ENCODE measurements at regions not wholly inside any gene's neighbourhood (a gene's known extent, or its start where the extent isn't known, plus 50 kb on each side); places are given as distances from the start of the nearest gene placed in this dataset.

GRCh38 chr2:33897741-33898140 is 298.6 kb upstream of the FAM98A start:
- DNase-seq (ENCODE audit: low read depth) = no peak

GRCh38 chr2:33893824-33894223 is 294.7 kb upstream of the FAM98A start:
- no peak for DNase-seq (ENCODE audit: low read depth)

GRCh38 chr2:33891616-33892015 is 292.5 kb upstream of the FAM98A start:
- DNase-seq (ENCODE audit: low read depth) = no peak

- no peak for DNase-seq (ENCODE audit: low read depth)
These were observed 291.6 kb upstream of the FAM98A start for GRCh38 chr2:33890686-33891085.

- DNase-seq (ENCODE audit: low read depth) = no peak
These were observed 278.4 kb upstream of the FAM98A start for GRCh38 chr2:33877348-33878016.

- no peak for DNase-seq (ENCODE audit: low read depth)
These were observed 274.0 kb upstream of the FAM98A start for GRCh38 chr2:33873076-33873605.

GRCh38 chr2:33859811-33860461 is 260.8 kb upstream of the FAM98A start:
- DNase-seq (ENCODE audit: low read depth) = no peak

- DNase-seq (ENCODE audit: low read depth) = no peak
These were observed 260.1 kb upstream of the FAM98A start for GRCh38 chr2:33859176-33859575.

GRCh38 chr2:33848486-33848885 is 249.4 kb upstream of the FAM98A start:
- DNase-seq (ENCODE audit: low read depth) = peak; percentile 75

GRCh38 chr2:33839791-33840190 is 240.7 kb upstream of the FAM98A start:
- DNase-seq (ENCODE audit: low read depth) = no peak

GRCh38 chr2:33836628-33837027 is 237.5 kb upstream of the FAM98A start:
- DNase-seq (ENCODE audit: low read depth) = no peak

GRCh38 chr2:33835911-33836310 is 236.8 kb upstream of the FAM98A start:
- DNase-seq (ENCODE audit: low read depth) = no peak

- DNase-seq (ENCODE audit: low read depth) = no peak
These were observed 223.9 kb upstream of the FAM98A start for GRCh38 chr2:33822964-33823363.

GRCh38 chr2:33812707-33813106 is 213.6 kb upstream of the FAM98A start:
- DNase-seq (ENCODE audit: low read depth) = peak; percentile 65

- DNase-seq (ENCODE audit: low read depth) = peak; percentile 77
These were observed 211.1 kb upstream of the FAM98A start for GRCh38 chr2:33810046-33810835.

GRCh38 chr2:33806041-33806440 is 206.9 kb upstream of the FAM98A start:
- no peak for DNase-seq (ENCODE audit: low read depth)

GRCh38 chr2:33804155-33804554 is 205.1 kb upstream of the FAM98A start:
- DNase-seq (ENCODE audit: low read depth) = no peak

GRCh38 chr2:33796511-33796910 is 197.4 kb upstream of the FAM98A start:
- no peak for DNase-seq (ENCODE audit: low read depth)

GRCh38 chr2:33791625-33792024 is 192.5 kb upstream of the FAM98A start:
- peak; percentile 88 for DNase-seq (ENCODE audit: low read depth)

GRCh38 chr2:33788044-33788443 is 188.9 kb upstream of the FAM98A start:
- peak; percentile 86 for DNase-seq (ENCODE audit: low read depth)

- DNase-seq (ENCODE audit: low read depth) = no peak
These were observed 187.8 kb upstream of the FAM98A start for GRCh38 chr2:33786881-33787280.
